Neural cell (in vitro differentiated cells): ENCODE measurements at regions not wholly inside any gene's neighbourhood (a gene's known extent, or its start where the extent isn't known, plus 50 kb on each side); places are given as distances from the start of the nearest gene placed in this dataset.
"Not testable (repeated sequence)": the region's sequence is repeated elsewhere in the genome, so short reads cannot be mapped to it uniquely, and the experiment has no call there.

ENCODE experiments used
- H2AFZ ChIP-seq: fragments of 200-600, 300-800 bp; sonication (generic), shearing (Covaris generic); 2 replicates; pipeline ENCODE4 v1.6.0; 2014; ENCODE audit warnings: low read depth, mild to moderate bottlenecking, antibody characterized with exemption, low read length, moderate library complexity
- H3F3A ChIP-seq: fragments of 200-600 bp; shearing (Covaris generic); 2 replicates; pipeline ENCODE4 v1.6.1; 2016; ENCODE audit warnings: mild to moderate bottlenecking, moderate library complexity, mixed read lengths, antibody characterized with exemption, low read length; ENCODE audit not compliant: insufficient read depth, poor library complexity, severe bottlenecking
- H3K27ac ChIP-seq: fragments of 200-600, 300-800 bp; sonication (generic), shearing (Covaris generic); 2 replicates; pipeline ENCODE4 v1.5.1; 2014; ENCODE audit warnings: mild to moderate bottlenecking, low read length, moderate library complexity
- H3K27me3 ChIP-seq: fragments of 300-800, 200-600 bp; sonication (generic), shearing (Covaris generic); 2 replicates; pipeline ENCODE4 v1.6.0; 2014; ENCODE audit warnings: mild to moderate bottlenecking, low read depth, low read length, moderate library complexity; ENCODE audit not compliant: insufficient read depth
- H3K36me3 ChIP-seq: fragments of 300-800, 200-600 bp; sonication (generic), shearing (Covaris generic); 2 replicates; pipeline ENCODE4 v1.5.1; 2014; ENCODE audit warnings: mild to moderate bottlenecking, antibody characterized with exemption, low read length, moderate library complexity; ENCODE audit not compliant: insufficient read depth
- H3K4me2 ChIP-seq: fragments of 300-800, 200-600 bp; sonication (generic), shearing (Covaris generic); 2 replicates; pipeline ENCODE4 v1.6.0; 2014; ENCODE audit warnings: mild to moderate bottlenecking, low read length
- H3K4me3 ChIP-seq: fragments of 300-800, 200-600 bp; sonication (generic), shearing (Covaris generic); 2 replicates; pipeline ENCODE4 v1.5.1; 2014; ENCODE audit warnings: mild to moderate bottlenecking, low read length, moderate library complexity
- H3K79me2 ChIP-seq: fragments of 200-600 bp; shearing (Covaris generic); replicated peaks from 2 replicates; pipeline ENCODE4 v1.6.0; 2014; ENCODE audit warnings: mild to moderate bottlenecking, low read length, moderate library complexity; ENCODE audit not compliant: insufficient read depth
- H3K9ac ChIP-seq: fragments of 300-800, 200-600 bp; sonication (generic), shearing (Covaris generic); 2 replicates; pipeline ENCODE4 v1.6.1; 2016; ENCODE audit warnings: mild to moderate bottlenecking, low read length, mixed read lengths
- H3K9me2 ChIP-seq: fragments of 200-600 bp; shearing (Covaris generic); 2 replicates; pipeline ENCODE4 v1.6.1; 2016; ENCODE audit warnings: mild to moderate bottlenecking, low read length, mixed read lengths; ENCODE audit not compliant: insufficient read depth
- H3K9me3 ChIP-seq: fragments of 200-600, 300-800 bp; sonication (generic), shearing (Covaris generic); 2 replicates; pipeline ENCODE4 v1.6.1; 2016; ENCODE audit warnings: mild to moderate bottlenecking, mixed run types, low read length, moderate library complexity, mixed read lengths
- H4K20me1 ChIP-seq: fragments of 200-600 bp; shearing (Covaris generic); 2 replicates; pipeline ENCODE4 v1.6.1; 2016; ENCODE audit warnings: mild to moderate bottlenecking, mixed run types; ENCODE audit not compliant: insufficient read depth
- EP300 ChIP-seq: fragments of 450-650 bp; conservative IDR thresholded peaks from 2 replicates; pipeline ENCODE4 v1.6.1; 2014; ENCODE audit warnings: antibody characterized with exemption, mild to moderate bottlenecking, moderate library complexity; ENCODE audit not compliant: poor library complexity, severe bottlenecking
- EZH2 ChIP-seq: fragments of 200-600, 300-800 bp; shearing (Covaris generic), sonication (generic); IDR thresholded peaks from 2 replicates; pipeline ENCODE4 v1.6.1; 2014; ENCODE audit warnings: antibody characterized with exemption, low read length, borderline replicate concordance, mild to moderate bottlenecking; ENCODE audit not compliant: insufficient read depth, poor library complexity, severe bottlenecking
- MXI1 ChIP-seq: fragments of 450-650 bp; conservative IDR thresholded peaks from 2 replicates; pipeline ENCODE4 v1.6.1; 2014; ENCODE audit warnings: antibody characterized with exemption, mild to moderate bottlenecking; ENCODE audit not compliant: poor library complexity, severe bottlenecking
- POLR2AphosphoS5 ChIP-seq: IDR thresholded peaks from 2 replicates; pipeline ENCODE4 v1.6.1; 2012
- RAD21 ChIP-seq: fragments of 450-650 bp; conservative IDR thresholded peaks from 2 replicates; pipeline ENCODE4 v1.6.1; 2014; ENCODE audit warnings: antibody characterized with exemption, mild to moderate bottlenecking, moderate library complexity
- REST ChIP-seq: IDR thresholded peaks from 2 replicates; pipeline ENCODE4 v1.6.1; 2012; ENCODE audit warnings: borderline replicate concordance
- SMC3 ChIP-seq: fragments of 450-650 bp; conservative IDR thresholded peaks from 2 replicates; pipeline ENCODE4 v1.6.1; 2014; ENCODE audit warnings: antibody characterized with exemption, mild to moderate bottlenecking, moderate library complexity; ENCODE audit not compliant: poor library complexity
- TAF1 ChIP-seq: IDR thresholded peaks from 2 replicates; pipeline ENCODE4 v1.6.1; 2012; ENCODE audit warnings: low read depth
- TF ChIP-seq, protein P1 (sequence below): fragments of 450-650 bp; IDR thresholded peaks from 2 replicates; pipeline ENCODE4 v1.5.1; 2014; ENCODE audit warnings: antibody characterized with exemption, mild to moderate bottlenecking, moderate library complexity; ENCODE audit not compliant: poor library complexity, severe bottlenecking

GRCh38 chr11:91067666-91068065 lies 844.8 kb upstream of the CHORDC1 start:
- H3K27me3 ChIP-seq = no peaks in the 10 kb centered on the region

GRCh38 chr11:91066456-91067047 lies 843.7 kb upstream of the CHORDC1 start:
- Histone ChIP-seq H3K36me3 (no peaks in the 10 kb centered on the region), H3F3A (no peaks in the 10 kb centered on the region), H4K20me1 (no peaks in the 10 kb centered on the region), H3K4me2 (no peak overlapping the region), H3K79me2 (no peaks in the 10 kb centered on the region), H3K9ac (no peak overlapping the region), H3K9me3 (no peaks in the 10 kb centered on the region), H3K27ac (no peak overlapping the region), H3K9me2 (no peaks in the 10 kb centered on the region), H2AFZ (no peak overlapping the region), H3K27me3 (no peaks in the 10 kb centered on the region), H3K4me3 (no peak overlapping the region)
- TF ChIP-seq EZH2 (no peak), TAF1 (no peak), SMC3 (no peak), REST (no peak), POLR2AphosphoS5 (no peak), EP300 (no peak)
- TF ChIP-seq, protein P1, sequence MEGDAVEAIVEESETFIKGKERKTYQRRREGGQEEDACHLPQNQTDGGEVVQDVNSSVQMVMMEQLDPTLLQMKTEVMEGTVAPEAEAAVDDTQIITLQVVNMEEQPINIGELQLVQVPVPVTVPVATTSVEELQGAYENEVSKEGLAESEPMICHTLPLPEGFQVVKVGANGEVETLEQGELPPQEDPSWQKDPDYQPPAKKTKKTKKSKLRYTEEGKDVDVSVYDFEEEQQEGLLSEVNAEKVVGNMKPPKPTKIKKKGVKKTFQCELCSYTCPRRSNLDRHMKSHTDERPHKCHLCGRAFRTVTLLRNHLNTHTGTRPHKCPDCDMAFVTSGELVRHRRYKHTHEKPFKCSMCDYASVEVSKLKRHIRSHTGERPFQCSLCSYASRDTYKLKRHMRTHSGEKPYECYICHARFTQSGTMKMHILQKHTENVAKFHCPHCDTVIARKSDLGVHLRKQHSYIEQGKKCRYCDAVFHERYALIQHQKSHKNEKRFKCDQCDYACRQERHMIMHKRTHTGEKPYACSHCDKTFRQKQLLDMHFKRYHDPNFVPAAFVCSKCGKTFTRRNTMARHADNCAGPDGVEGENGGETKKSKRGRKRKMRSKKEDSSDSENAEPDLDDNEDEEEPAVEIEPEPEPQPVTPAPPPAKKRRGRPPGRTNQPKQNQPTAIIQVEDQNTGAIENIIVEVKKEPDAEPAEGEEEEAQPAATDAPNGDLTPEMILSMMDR = no peak

More at GRCh38 chr11:91067666-91068065, 844.8 kb upstream of the CHORDC1 start:
- Histone ChIP-seq H3K4me2 (no peak overlapping the region), H3K4me3 (no peak overlapping the region), H3F3A (no peaks in the 10 kb centered on the region), H3K9me2 (no peaks in the 10 kb centered on the region), H3K9me3 (no peaks in the 10 kb centered on the region), H2AFZ (no peak overlapping the region), H3K9ac (no peak overlapping the region), H4K20me1 (no peaks in the 10 kb centered on the region), H3K36me3 (no peaks in the 10 kb centered on the region), H3K27ac (no peak overlapping the region), H3K79me2 (no peaks in the 10 kb centered on the region)
- TF ChIP-seq SMC3 (no peak), MXI1 (no peak), RAD21 (no peak), POLR2AphosphoS5 (no peak), EP300 (no peak), REST (no peak), TAF1 (no peak), EZH2 (no peak)
- TF ChIP-seq, protein P1 = no peak

DNA sequence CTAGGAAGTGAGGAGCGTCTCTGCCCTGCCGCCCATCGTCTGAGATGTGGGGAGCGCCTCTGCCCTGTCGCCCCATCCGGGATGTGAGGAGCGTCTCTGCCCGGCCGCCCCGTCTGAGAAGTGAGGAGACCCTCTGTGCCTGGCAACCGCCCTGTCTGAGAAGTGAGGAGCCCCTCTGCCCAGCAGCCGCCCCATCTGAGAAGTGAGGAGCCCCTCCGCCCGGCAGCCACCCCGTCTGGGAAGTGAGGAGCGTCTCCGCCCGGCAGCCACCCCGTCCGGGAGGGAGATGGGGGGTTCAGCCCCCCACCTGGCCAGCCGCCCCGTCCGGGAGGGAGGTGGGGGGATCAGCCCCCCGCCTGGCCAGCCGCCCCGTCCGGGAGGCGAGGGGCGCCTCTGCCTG lies 840.5 kb upstream of the CHORDC1 start:
- not testable (repeated sequence) for H3K9me2 ChIP-seq, H3K9ac ChIP-seq, H2AFZ ChIP-seq, H4K20me1 ChIP-seq, H3F3A ChIP-seq, H3K27ac ChIP-seq, H3K27me3 ChIP-seq, H3K4me2 ChIP-seq, H3K79me2 ChIP-seq, H3K4me3 ChIP-seq, H3K9me3 ChIP-seq, H3K36me3 ChIP-seq
